ENCODE measurements at regions not wholly inside any gene's neighbourhood (a gene's known extent, or its start where the extent isn't known, plus 50 kb on each side); places are given as distances from the start of the nearest gene placed in this dataset.

DNA sequence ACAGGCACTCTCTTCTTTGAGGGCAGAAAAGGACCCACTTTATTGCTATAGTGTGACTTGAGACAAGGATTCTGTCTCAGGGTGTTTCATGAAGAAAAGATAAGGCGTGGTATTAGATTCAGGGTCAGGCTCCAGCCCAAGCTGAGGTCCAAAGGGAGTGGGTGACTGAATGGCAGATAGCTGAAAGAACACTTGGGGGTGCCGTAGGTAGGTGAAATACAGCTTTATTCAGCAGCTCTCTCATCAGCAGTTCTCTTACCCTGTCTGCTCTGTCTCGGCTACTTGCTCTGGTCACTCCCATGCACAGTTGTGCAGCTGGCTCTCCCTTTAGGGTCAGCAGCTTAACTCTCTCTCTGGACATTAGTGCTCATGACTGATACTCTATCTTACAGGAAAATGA, 379.9 kb downstream of the LPIN1 start:
- Histone ChIP-seq H3K36me3 (ENCODE audit: insufficient read depth, insufficient read length, low read length) (no peaks in the 10 kb centered on the region), H3K9ac (ENCODE audit: insufficient read length, low read depth) (no peak overlapping the region), H3K9me3 (ENCODE audit: insufficient read depth, low read length) (no peaks in the 10 kb centered on the region), H3K4me1 (ENCODE audit: insufficient read depth, insufficient read length) (no peaks in the 10 kb centered on the region), H3K27me3 (ENCODE audit: insufficient read depth, insufficient read length) (no peaks in the 10 kb centered on the region), H3K4me3 (ENCODE audit: insufficient read length, low read depth) (no peak overlapping the region)
- TF ChIP-seq YY1 (IDR thresholded peaks at IDR 0.05; ENCODE audit: insufficient read depth, insufficient read length) (no peak), ZNF274 (IDR thresholded peaks at IDR 0.05; ENCODE audit: low read depth, low read length) (no peak), SUZ12 (IDR thresholded peaks at IDR 0.05; ENCODE audit: extremely low read depth, insufficient read depth, insufficient read length) (no peak)
- no peak for DNase-seq (ENCODE audit: low read depth, low spot score)

DNA sequence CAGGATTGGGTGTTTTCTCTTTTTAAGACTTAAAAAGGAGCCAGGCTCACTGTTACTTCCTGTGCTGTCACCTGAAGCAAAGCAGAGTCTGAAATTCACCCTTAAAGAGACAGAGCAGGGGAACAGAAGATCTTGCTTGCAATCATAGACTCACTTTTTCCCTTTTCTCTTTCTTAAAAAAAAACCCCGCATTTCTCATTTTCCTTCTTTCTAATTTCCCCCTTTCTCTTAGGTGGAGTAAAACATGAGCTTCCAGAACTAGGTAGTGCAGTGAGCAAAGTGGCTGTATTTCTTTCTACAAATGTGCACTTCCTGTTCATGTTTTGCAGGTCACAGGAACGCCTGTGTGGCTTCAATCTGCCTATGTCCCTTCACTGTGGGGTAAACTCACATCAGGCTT, 381.2 kb downstream of the LPIN1 start:
- H3K9me3 ChIP-seq (ENCODE audit: insufficient read depth, low read length): no peaks in the 10 kb centered on the region
- TF ChIP-seq SUZ12 (IDR thresholded peaks at IDR 0.05; ENCODE audit: extremely low read depth, insufficient read depth, insufficient read length) (no peak), ZNF274 (IDR thresholded peaks at IDR 0.05; ENCODE audit: low read depth, low read length) (no peak), YY1 (IDR thresholded peaks at IDR 0.05; ENCODE audit: insufficient read depth, insufficient read length) (no peak)
- no peak overlapping the region for H3K4me3 ChIP-seq (ENCODE audit: insufficient read length, low read depth)
- DNase-seq (ENCODE audit: low read depth, low spot score): no peak
- no peak overlapping the region for H3K9ac ChIP-seq (ENCODE audit: insufficient read length, low read depth)
- no peaks in the 10 kb centered on the region for H3K27me3 ChIP-seq (ENCODE audit: insufficient read depth, insufficient read length)
- H3K36me3 ChIP-seq (ENCODE audit: insufficient read depth, insufficient read length, low read length): no peaks in the 10 kb centered on the region
- H3K4me1 ChIP-seq (ENCODE audit: insufficient read depth, insufficient read length): no peaks in the 10 kb centered on the region

DNA sequence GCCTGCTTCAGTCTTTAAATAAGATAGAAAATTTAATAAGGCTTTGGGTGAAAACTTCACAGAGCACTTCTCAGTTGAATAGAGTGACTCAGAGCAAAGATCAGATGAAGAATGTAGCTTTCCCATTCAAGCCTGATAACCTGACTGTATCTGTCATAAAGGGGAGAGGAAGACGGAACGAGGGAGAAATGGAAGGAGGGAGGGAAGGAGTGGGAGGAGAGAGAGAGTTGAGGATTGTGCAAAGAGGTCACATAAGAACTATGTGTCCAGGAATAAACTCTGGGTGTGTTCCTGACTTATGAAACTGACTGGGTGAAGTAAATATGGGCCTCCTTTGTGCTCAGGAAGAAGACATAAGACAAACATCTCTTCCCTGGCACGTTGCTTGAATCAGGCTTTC, 385.5 kb downstream of the LPIN1 start:
- TF ChIP-seq ZNF274 (IDR thresholded peaks at IDR 0.05; ENCODE audit: low read depth, low read length): no peak
- no peak for TF ChIP-seq SUZ12 (IDR thresholded peaks at IDR 0.05; ENCODE audit: extremely low read depth, insufficient read depth, insufficient read length)
- no peak for TF ChIP-seq YY1 (IDR thresholded peaks at IDR 0.05; ENCODE audit: insufficient read depth, insufficient read length)
- no peak overlapping the region for H3K9ac ChIP-seq (ENCODE audit: insufficient read length, low read depth)
- no peaks in the 10 kb centered on the region for H3K4me1 ChIP-seq (ENCODE audit: insufficient read depth, insufficient read length)
- H3K27me3 ChIP-seq (ENCODE audit: insufficient read depth, insufficient read length): no peaks in the 10 kb centered on the region
- H3K4me3 ChIP-seq (ENCODE audit: insufficient read length, low read depth): no peak overlapping the region
- no peaks in the 10 kb centered on the region for H3K9me3 ChIP-seq (ENCODE audit: insufficient read depth, low read length)
- H3K36me3 ChIP-seq (ENCODE audit: insufficient read depth, insufficient read length, low read length): no peaks in the 10 kb centered on the region
- no peak for DNase-seq (ENCODE audit: low read depth, low spot score)

GRCh38 chr2:12141618-12142258, 395.3 kb downstream of the LPIN1 start:
- Histone ChIP-seq H3K4me1 (ENCODE audit: insufficient read depth, insufficient read length) (no peaks in the 10 kb centered on the region), H3K36me3 (ENCODE audit: insufficient read depth, insufficient read length, low read length) (no peaks in the 10 kb centered on the region), H3K4me3 (ENCODE audit: insufficient read length, low read depth) (no peak overlapping the region), H3K9me3 (ENCODE audit: insufficient read depth, low read length) (no peaks in the 10 kb centered on the region), H3K27me3 (ENCODE audit: insufficient read depth, insufficient read length) (no peaks in the 10 kb centered on the region), H3K9ac (ENCODE audit: insufficient read length, low read depth) (no peak overlapping the region)
- no peak for TF ChIP-seq ZNF274 (IDR thresholded peaks at IDR 0.05; ENCODE audit: low read depth, low read length)
- TF ChIP-seq SUZ12 (IDR thresholded peaks at IDR 0.05; ENCODE audit: extremely low read depth, insufficient read depth, insufficient read length): no peak
- no peak for TF ChIP-seq YY1 (IDR thresholded peaks at IDR 0.05; ENCODE audit: insufficient read depth, insufficient read length)
- DNase-seq (ENCODE audit: low read depth, low spot score): no peak

DNA sequence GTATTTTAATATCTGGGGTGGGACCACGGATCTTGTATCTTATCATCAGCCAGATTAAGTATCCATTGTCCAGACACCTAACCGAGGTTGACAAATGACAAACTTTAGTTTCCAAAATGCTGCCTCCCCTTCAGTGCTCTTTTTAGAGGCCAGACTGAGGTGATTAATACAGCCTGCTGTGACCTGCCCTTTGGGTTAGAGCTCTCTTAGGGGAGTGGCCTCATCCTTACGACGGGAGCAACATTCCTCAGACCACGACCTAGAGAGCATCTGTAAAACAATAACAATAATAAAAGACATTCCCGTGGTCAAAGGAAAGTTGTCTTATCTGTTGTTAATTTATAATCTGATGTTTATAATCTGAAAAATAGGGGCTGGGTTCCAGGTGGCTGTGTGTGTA, 405.3 kb downstream of the LPIN1 start:
- H3K9me3 ChIP-seq (ENCODE audit: insufficient read depth, low read length): no peaks in the 10 kb centered on the region
- no peak for TF ChIP-seq SUZ12 (IDR thresholded peaks at IDR 0.05; ENCODE audit: extremely low read depth, insufficient read depth, insufficient read length)
- TF ChIP-seq YY1 (IDR thresholded peaks at IDR 0.05; ENCODE audit: insufficient read depth, insufficient read length): no peak
- no peak for TF ChIP-seq ZNF274 (IDR thresholded peaks at IDR 0.05; ENCODE audit: low read depth, low read length)
- no peak for DNase-seq (ENCODE audit: low read depth, low spot score)
- H3K4me3 ChIP-seq (ENCODE audit: insufficient read length, low read depth): no peak overlapping the region
- no peaks in the 10 kb centered on the region for H3K27me3 ChIP-seq (ENCODE audit: insufficient read depth, insufficient read length)
- peaks cover 5% of the 10 kb centered on the region for H3K4me1 ChIP-seq (ENCODE audit: insufficient read depth, insufficient read length)
- H3K36me3 ChIP-seq (ENCODE audit: insufficient read depth, insufficient read length, low read length): no peaks in the 10 kb centered on the region
- no peak overlapping the region for H3K9ac ChIP-seq (ENCODE audit: insufficient read length, low read depth)

GRCh38 chr2:12152888-12153287, 406.5 kb downstream of the LPIN1 start:
- Histone ChIP-seq H3K9ac (ENCODE audit: insufficient read length, low read depth) (no peak overlapping the region), H3K27me3 (ENCODE audit: insufficient read depth, insufficient read length) (no peaks in the 10 kb centered on the region), H3K36me3 (ENCODE audit: insufficient read depth, insufficient read length, low read length) (no peaks in the 10 kb centered on the region), H3K4me1 (ENCODE audit: insufficient read depth, insufficient read length) (peaks cover 5% of the 10 kb centered on the region), H3K4me3 (ENCODE audit: insufficient read length, low read depth) (no peak overlapping the region), H3K9me3 (ENCODE audit: insufficient read depth, low read length) (no peaks in the 10 kb centered on the region)
- no peak for DNase-seq (ENCODE audit: low read depth, low spot score)
- TF ChIP-seq SUZ12 (IDR thresholded peaks at IDR 0.05; ENCODE audit: extremely low read depth, insufficient read depth, insufficient read length): no peak
- TF ChIP-seq ZNF274 (IDR thresholded peaks at IDR 0.05; ENCODE audit: low read depth, low read length): no peak
- TF ChIP-seq YY1 (IDR thresholded peaks at IDR 0.05; ENCODE audit: insufficient read depth, insufficient read length): no peak

- Histone ChIP-seq H3K4me1 (ENCODE audit: insufficient read depth, insufficient read length) (peaks cover 5% of the 10 kb centered on the region), H3K27me3 (ENCODE audit: insufficient read depth, insufficient read length) (no peaks in the 10 kb centered on the region), H3K9ac (ENCODE audit: insufficient read length, low read depth) (no peak overlapping the region), H3K36me3 (ENCODE audit: insufficient read depth, insufficient read length, low read length) (no peaks in the 10 kb centered on the region), H3K9me3 (ENCODE audit: insufficient read depth, low read length) (no peaks in the 10 kb centered on the region), H3K4me3 (ENCODE audit: insufficient read length, low read depth) (no peak overlapping the region)
- no peak for DNase-seq (ENCODE audit: low read depth, low spot score)
- TF ChIP-seq ZNF274 (IDR thresholded peaks at IDR 0.05; ENCODE audit: low read depth, low read length) (no peak), YY1 (IDR thresholded peaks at IDR 0.05; ENCODE audit: insufficient read depth, insufficient read length) (no peak), SUZ12 (IDR thresholded peaks at IDR 0.05; ENCODE audit: extremely low read depth, insufficient read depth, insufficient read length) (no peak)
Observed at GRCh38 chr2:12155303-12156051, 409.0 kb downstream of the LPIN1 start.
